ENCODE measurements at regions not wholly inside any gene's neighbourhood (a gene's known extent, or its start where the extent isn't known, plus 50 kb on each side); places are given as distances from the start of the nearest gene placed in this dataset.

DNA sequence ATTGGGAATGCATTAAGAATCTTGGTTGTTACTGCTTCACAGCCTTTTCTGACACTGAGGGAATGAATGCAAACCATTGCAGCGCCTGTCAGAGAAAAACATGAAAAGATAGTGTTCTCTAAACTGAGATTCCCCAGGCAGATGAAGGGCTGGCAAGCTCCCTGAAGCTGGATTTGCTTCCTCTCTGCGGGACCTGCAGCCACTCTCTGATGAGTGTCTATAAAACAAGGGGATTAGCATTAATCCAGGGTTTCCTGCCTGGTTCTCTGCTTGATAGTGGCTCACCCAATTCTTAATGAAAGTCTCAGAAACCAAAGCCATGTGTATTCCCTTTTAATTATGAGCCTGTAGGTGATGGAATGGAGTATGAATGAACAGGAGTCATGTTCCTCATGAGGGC is 344.3 kb upstream of the UMPS start:
- TF ChIP-seq CTCF (IDR thresholded peaks at IDR 0.05; ENCODE audit: control extremely low read depth, extremely low read depth, low read depth, missing control alignments) = no peak
- POLR2A ChIA-PET = no interaction called here
- no peak for DNase-seq (ENCODE audit: extremely low spot score)
- CTCF ChIA-PET = no interaction called here

DNA sequence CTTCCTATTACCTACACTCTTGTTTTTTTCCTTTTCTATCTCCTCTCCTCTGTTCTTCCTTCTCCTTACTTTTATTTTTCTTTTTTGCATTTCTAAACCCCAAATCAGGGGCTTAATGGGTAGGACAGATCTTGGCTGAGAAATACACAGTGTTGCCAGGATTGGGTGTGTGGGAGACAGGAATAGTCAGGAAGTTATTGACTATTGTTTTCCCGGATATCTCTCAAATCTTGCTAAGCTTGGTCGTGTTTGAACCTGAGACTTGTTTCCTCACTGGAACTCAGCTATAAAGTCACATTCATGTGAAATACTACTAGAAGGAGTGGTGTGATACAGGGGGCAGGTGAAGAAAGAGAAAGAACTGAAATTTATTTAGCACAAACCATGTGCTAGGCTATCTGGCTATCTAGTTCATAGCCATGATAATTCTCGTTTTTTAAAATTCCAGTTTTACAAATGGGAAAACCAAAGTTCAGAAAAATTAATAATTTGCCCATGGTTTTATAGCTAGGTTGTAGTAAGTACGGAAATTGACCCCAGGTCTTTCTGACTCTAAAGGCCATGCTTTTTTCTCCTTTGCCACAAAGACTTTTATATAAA is 343.2 kb upstream of the UMPS start:
- TF ChIP-seq CTCF (IDR thresholded peaks at IDR 0.05; ENCODE audit: control extremely low read depth, extremely low read depth, low read depth, missing control alignments) = no peak
- ChIA-PET POLR2A (no interaction called here), CTCF (interaction anchor here (1.0 kb wide), 2 partner anchors 35 to 60 kb away, joined by 3 to 4 read pairs; no protein-coding TSS in a partner anchor)
- no peak for DNase-seq (ENCODE audit: extremely low spot score)

- POLR2A ChIA-PET = no interaction called here
- no peak for TF ChIP-seq CTCF (IDR thresholded peaks at IDR 0.05; ENCODE audit: control extremely low read depth, extremely low read depth, low read depth, missing control alignments)
- CTCF ChIA-PET = interaction anchor here (1.1 to 1.7 kb wide), 4 partner anchors 10 to 41 kb away, joined by 3 to 4 read pairs (median 4); no protein-coding TSS in a partner anchor
- DNase-seq (ENCODE audit: extremely low spot score) = no peak
These were observed 338.5 kb upstream of the UMPS start for GRCh38 chr3:124391774-124392173.

GRCh38 chr3:124393340-124393739 is 336.9 kb upstream of the UMPS start:
- ChIA-PET CTCF (interaction anchor here (1.7 kb wide), 1 partner anchor 43 kb away, joined by 4 read pairs; no protein-coding TSS in a partner anchor), POLR2A (no interaction called here)
- DNase-seq (ENCODE audit: extremely low spot score) = no peak
- TF ChIP-seq CTCF (IDR thresholded peaks at IDR 0.05; ENCODE audit: control extremely low read depth, extremely low read depth, low read depth, missing control alignments) = no peak

- ChIA-PET POLR2A (no interaction called here), CTCF (interaction anchor here (1.4 kb wide), 1 partner anchor 14 kb away, joined by 4 read pairs; no protein-coding TSS in a partner anchor)
- DNase-seq (ENCODE audit: extremely low spot score) = no peak
- no peak for TF ChIP-seq CTCF (IDR thresholded peaks at IDR 0.05; ENCODE audit: control extremely low read depth, extremely low read depth, low read depth, missing control alignments)
These were observed 335.1 kb upstream of the UMPS start for GRCh38 chr3:124395162-124395561.

- POLR2A ChIA-PET = no interaction called here
- TF ChIP-seq CTCF (IDR thresholded peaks at IDR 0.05; ENCODE audit: control extremely low read depth, extremely low read depth, low read depth, missing control alignments) = no peak
- CTCF ChIA-PET = interaction anchor here (1.4 kb wide), 1 partner anchor 15 kb away, joined by 4 read pairs; no protein-coding TSS in a partner anchor
- DNase-seq (ENCODE audit: extremely low spot score) = no peak
These were observed 334.5 kb upstream of the UMPS start for GRCh38 chr3:124395584-124396338.

All from GM10248 (cell line).